ENCODE measurements at regions not wholly inside any gene's neighbourhood (a gene's known extent, or its start where the extent isn't known, plus 50 kb on each side); places are given as distances from the start of the nearest gene placed in this dataset.

- no peak for TF ChIP-seq CTCF (IDR thresholded peaks at IDR 0.05)
- H3K9me3 ChIP-seq = no peaks in the 10 kb centered on the region
- H3K27ac ChIP-seq = no peak overlapping the region
- no peak for DNase-seq (ENCODE audit: low spot score in 2 of 2)
- H3K36me3 ChIP-seq = no peaks in the 10 kb centered on the region
- no peaks in the 10 kb centered on the region for H3K27me3 ChIP-seq
- intact Hi-C loops (cut with DNase I) = no loop called here
- no peaks in the 10 kb centered on the region for H3K4me1 ChIP-seq
- no peak overlapping the region for H3K4me3 ChIP-seq
These were observed 120.9 kb upstream of the ST6GAL2 start for GRCh38 chr2:107006836-107007235.

GRCh38 chr2:107007927-107008326, 122.0 kb upstream of the ST6GAL2 start:
- Histone ChIP-seq H3K9me3 (no peaks in the 10 kb centered on the region), H3K4me1 (no peaks in the 10 kb centered on the region), H3K27me3 (no peaks in the 10 kb centered on the region), H3K27ac (no peak overlapping the region), H3K4me3 (no peak overlapping the region), H3K36me3 (no peaks in the 10 kb centered on the region)
- TF ChIP-seq CTCF (IDR thresholded peaks at IDR 0.05) = no peak
- intact Hi-C loops (cut with DNase I) = no loop called here
- no peak for DNase-seq (ENCODE audit: low spot score in 2 of 2)

GRCh38 chr2:107008843-107009242, 122.9 kb upstream of the ST6GAL2 start:
- H3K9me3 ChIP-seq = no peaks in the 10 kb centered on the region
- no peak overlapping the region for H3K27ac ChIP-seq
- no peaks in the 10 kb centered on the region for H3K27me3 ChIP-seq
- no peaks in the 10 kb centered on the region for H3K4me1 ChIP-seq
- DNase-seq (ENCODE audit: low spot score in 2 of 2) = no peak
- no peak for TF ChIP-seq CTCF (IDR thresholded peaks at IDR 0.05)
- H3K4me3 ChIP-seq = no peak overlapping the region
- no peaks in the 10 kb centered on the region for H3K36me3 ChIP-seq
- intact Hi-C loops (cut with DNase I) = no loop called here

- Histone ChIP-seq H3K9me3 (no peaks in the 10 kb centered on the region), H3K4me1 (no peaks in the 10 kb centered on the region), H3K4me3 (no peak overlapping the region), H3K36me3 (no peaks in the 10 kb centered on the region), H3K27ac (no peak overlapping the region), H3K27me3 (no peaks in the 10 kb centered on the region)
- intact Hi-C loops (cut with DNase I) = no loop called here
- no peak for DNase-seq (ENCODE audit: low spot score in 2 of 2)
- TF ChIP-seq CTCF (IDR thresholded peaks at IDR 0.05) = no peak
These were observed 123.3 kb upstream of the ST6GAL2 start for GRCh38 chr2:107009275-107009674.

- no peak overlapping the region for H3K4me3 ChIP-seq
- no peak overlapping the region for H3K27ac ChIP-seq
- no peak for TF ChIP-seq CTCF (IDR thresholded peaks at IDR 0.05)
- H3K27me3 ChIP-seq = no peaks in the 10 kb centered on the region
- H3K36me3 ChIP-seq = no peaks in the 10 kb centered on the region
- H3K4me1 ChIP-seq = no peaks in the 10 kb centered on the region
- no peaks in the 10 kb centered on the region for H3K9me3 ChIP-seq
- intact Hi-C loops (cut with DNase I) = no loop called here
- no peak for DNase-seq (ENCODE audit: low spot score in 2 of 2)
These were observed 126.8 kb upstream of the ST6GAL2 start for GRCh38 chr2:107012714-107013306.

GRCh38 chr2:107013884-107014283, 127.9 kb upstream of the ST6GAL2 start:
- H3K36me3 ChIP-seq = no peaks in the 10 kb centered on the region
- DNase-seq (ENCODE audit: low spot score in 2 of 2) = no peak
- no peaks in the 10 kb centered on the region for H3K4me1 ChIP-seq
- no peak for TF ChIP-seq CTCF (IDR thresholded peaks at IDR 0.05)
- intact Hi-C loops (cut with DNase I) = no loop called here
- H3K4me3 ChIP-seq = no peak overlapping the region
- H3K9me3 ChIP-seq = no peaks in the 10 kb centered on the region
- H3K27ac ChIP-seq = no peak overlapping the region
- no peaks in the 10 kb centered on the region for H3K27me3 ChIP-seq
